ENCODE measurements at regions not wholly inside any gene's neighbourhood (a gene's known extent, or its start where the extent isn't known, plus 50 kb on each side); places are given as distances from the start of the nearest gene placed in this dataset.

GRCh38 chr2:211127501-211127900 lies 571.1 kb downstream of the CPS1 start:
- no peaks in the 10 kb centered on the region for H3K27me3 ChIP-seq (ENCODE audit: insufficient read depth, low read length)
- Mint-ChIP-seq H3K4me3 (no peak overlapping the region), H3K9me3 (peaks cover 0 to 3% (median 0%) of the 10 kb centered on the region in 8 donors), H3K27ac (no peak overlapping the region), H3K36me3 (no peaks in the 10 kb centered on the region), H3K27me3 (no peaks in the 10 kb centered on the region), H3K4me1 (no peaks in the 10 kb centered on the region)
- H3K36me3 ChIP-seq (ENCODE audit: insufficient read depth, low read length): no peaks in the 10 kb centered on the region
- CTCF ChIA-PET (ENCODE audit: partially characterized antibody): no interaction called here
- no peaks in the 10 kb centered on the region for H3K9me3 ChIP-seq (ENCODE audit: control insufficient read depth in 1 of 2, low read length in 2 of 2)
- no peak for DNase-seq
- H3K27ac ChIP-seq (ENCODE audit: low read depth, low read length): no peak overlapping the region
- POLR2A ChIA-PET (ENCODE audit: partially characterized antibody): no interaction called here
- H3K4me1 ChIP-seq (ENCODE audit: insufficient read depth, low read length): no peaks in the 10 kb centered on the region
- no peak overlapping the region for H3K4me3 ChIP-seq (ENCODE audit: low read length in 2 of 2)
- intact Hi-C loops (cut with micrococcal nuclease): no loop called here

GRCh38 chr2:211128287-211128686 lies 571.9 kb downstream of the CPS1 start:
- Mint-ChIP-seq H3K9me3 (peaks cover 0 to 2% (median 0%) of the 10 kb centered on the region in 8 donors), H3K4me1 (no peaks in the 10 kb centered on the region), H3K27ac (no peak overlapping the region), H3K4me3 (no peak overlapping the region), H3K27me3 (no peaks in the 10 kb centered on the region), H3K36me3 (no peaks in the 10 kb centered on the region)
- Histone ChIP-seq H3K4me3 (ENCODE audit: low read length in 2 of 2) (no peak overlapping the region), H3K4me1 (ENCODE audit: insufficient read depth, low read length) (no peaks in the 10 kb centered on the region), H3K9me3 (ENCODE audit: control insufficient read depth in 1 of 2, low read length in 2 of 2) (no peaks in the 10 kb centered on the region), H3K27me3 (ENCODE audit: insufficient read depth, low read length) (no peaks in the 10 kb centered on the region), H3K27ac (ENCODE audit: low read depth, low read length) (no peak overlapping the region), H3K36me3 (ENCODE audit: insufficient read depth, low read length) (no peaks in the 10 kb centered on the region)
- POLR2A ChIA-PET (ENCODE audit: partially characterized antibody): no interaction called here
- intact Hi-C loops (cut with micrococcal nuclease): no loop called here
- no peak for DNase-seq
- CTCF ChIA-PET (ENCODE audit: partially characterized antibody): no interaction called here

- H3K27me3 Mint-ChIP-seq: no peaks in the 10 kb centered on the region
- Histone ChIP-seq H3K9me3 (ENCODE audit: control insufficient read depth in 1 of 2, low read length in 2 of 2) (no peaks in the 10 kb centered on the region), H3K36me3 (ENCODE audit: insufficient read depth, low read length) (no peaks in the 10 kb centered on the region), H3K27ac (ENCODE audit: low read depth, low read length) (no peak overlapping the region), H3K4me3 (ENCODE audit: low read length in 2 of 2) (no peak overlapping the region), H3K4me1 (ENCODE audit: insufficient read depth, low read length) (no peaks in the 10 kb centered on the region), H3K27me3 (ENCODE audit: insufficient read depth, low read length) (no peaks in the 10 kb centered on the region)
- no peak overlapping the region for H3K27ac Mint-ChIP-seq
- POLR2A ChIA-PET (ENCODE audit: partially characterized antibody): no interaction called here
- CTCF ChIA-PET (ENCODE audit: partially characterized antibody): no interaction called here
- intact Hi-C loops (cut with micrococcal nuclease): no loop called here
- H3K36me3 Mint-ChIP-seq: no peaks in the 10 kb centered on the region
- H3K4me3 Mint-ChIP-seq: no peak overlapping the region
- H3K4me1 Mint-ChIP-seq: no peaks in the 10 kb centered on the region
- peaks cover 0 to 1% (median 0%) of the 10 kb centered on the region in 8 donors for H3K9me3 Mint-ChIP-seq
- DNase-seq: no peak
These were observed 573.4 kb downstream of the CPS1 start for GRCh38 chr2:211129798-211130197.

- H3K27me3 Mint-ChIP-seq: no peaks in the 10 kb centered on the region
- Histone ChIP-seq H3K9me3 (ENCODE audit: control insufficient read depth in 1 of 2, low read length in 2 of 2) (no peaks in the 10 kb centered on the region), H3K4me3 (ENCODE audit: low read length in 2 of 2) (no peak overlapping the region), H3K27ac (ENCODE audit: low read depth, low read length) (no peak overlapping the region), H3K27me3 (ENCODE audit: insufficient read depth, low read length) (no peaks in the 10 kb centered on the region), H3K4me1 (ENCODE audit: insufficient read depth, low read length) (no peaks in the 10 kb centered on the region), H3K36me3 (ENCODE audit: insufficient read depth, low read length) (no peaks in the 10 kb centered on the region)
- intact Hi-C loops (cut with micrococcal nuclease): no loop called here
- POLR2A ChIA-PET (ENCODE audit: partially characterized antibody): no interaction called here
- H3K9me3 Mint-ChIP-seq: peaks cover 0 to 1% (median 0%) of the 10 kb centered on the region in 8 donors
- no peak overlapping the region for H3K27ac Mint-ChIP-seq
- no peaks in the 10 kb centered on the region for H3K4me1 Mint-ChIP-seq
- no peaks in the 10 kb centered on the region for H3K36me3 Mint-ChIP-seq
- no peak overlapping the region for H3K4me3 Mint-ChIP-seq
- no peak for DNase-seq
- CTCF ChIA-PET (ENCODE audit: partially characterized antibody): no interaction called here
These were observed 575.6 kb downstream of the CPS1 start for GRCh38 chr2:211132046-211132445.

GRCh38 chr2:211132573-211132972 lies 576.2 kb downstream of the CPS1 start:
- Histone ChIP-seq H3K27ac (ENCODE audit: low read depth, low read length) (no peak overlapping the region), H3K4me1 (ENCODE audit: insufficient read depth, low read length) (no peaks in the 10 kb centered on the region), H3K4me3 (ENCODE audit: low read length in 2 of 2) (no peak overlapping the region), H3K27me3 (ENCODE audit: insufficient read depth, low read length) (no peaks in the 10 kb centered on the region), H3K9me3 (ENCODE audit: control insufficient read depth in 1 of 2, low read length in 2 of 2) (no peaks in the 10 kb centered on the region), H3K36me3 (ENCODE audit: insufficient read depth, low read length) (no peaks in the 10 kb centered on the region)
- Mint-ChIP-seq H3K36me3 (no peaks in the 10 kb centered on the region), H3K4me1 (no peaks in the 10 kb centered on the region), H3K27ac (no peak overlapping the region), H3K4me3 (no peak overlapping the region), H3K27me3 (no peaks in the 10 kb centered on the region), H3K9me3 (peaks cover 0 to 1% (median 0%) of the 10 kb centered on the region in 8 donors)
- DNase-seq: no peak
- POLR2A ChIA-PET (ENCODE audit: partially characterized antibody): no interaction called here
- CTCF ChIA-PET (ENCODE audit: partially characterized antibody): no interaction called here
- intact Hi-C loops (cut with micrococcal nuclease): no loop called here

- Histone ChIP-seq H3K27me3 (ENCODE audit: insufficient read depth, low read length) (no peaks in the 10 kb centered on the region), H3K9me3 (ENCODE audit: control insufficient read depth in 1 of 2, low read length in 2 of 2) (no peaks in the 10 kb centered on the region), H3K36me3 (ENCODE audit: insufficient read depth, low read length) (no peaks in the 10 kb centered on the region), H3K27ac (ENCODE audit: low read depth, low read length) (no peak overlapping the region), H3K4me3 (ENCODE audit: low read length in 2 of 2) (no peak overlapping the region), H3K4me1 (ENCODE audit: insufficient read depth, low read length) (no peaks in the 10 kb centered on the region)
- ChIA-PET CTCF (ENCODE audit: partially characterized antibody) (no interaction called here), POLR2A (ENCODE audit: partially characterized antibody) (no interaction called here)
- H3K9me3 Mint-ChIP-seq: peaks cover 0 to 1% (median 0%) of the 10 kb centered on the region in 8 donors
- no peak for DNase-seq
- no peaks in the 10 kb centered on the region for H3K4me1 Mint-ChIP-seq
- no peaks in the 10 kb centered on the region for H3K36me3 Mint-ChIP-seq
- no peak overlapping the region for H3K4me3 Mint-ChIP-seq
- H3K27me3 Mint-ChIP-seq: no peaks in the 10 kb centered on the region
- intact Hi-C loops (cut with micrococcal nuclease): no loop called here
- H3K27ac Mint-ChIP-seq: no peak overlapping the region
These were observed 577.4 kb downstream of the CPS1 start for GRCh38 chr2:211133766-211134165.

GRCh38 chr2:211138551-211138950 lies 582.2 kb downstream of the CPS1 start:
- H3K4me1 ChIP-seq (ENCODE audit: insufficient read depth, low read length): no peaks in the 10 kb centered on the region
- H3K27ac ChIP-seq (ENCODE audit: low read depth, low read length): no peak overlapping the region
- POLR2A ChIA-PET (ENCODE audit: partially characterized antibody): no interaction called here
- intact Hi-C loops (cut with micrococcal nuclease): no loop called here
- DNase-seq: no peak
- Mint-ChIP-seq H3K36me3 (no peaks in the 10 kb centered on the region), H3K9me3 (peaks cover 0 to 5% (median under 1%) of the 10 kb centered on the region in 8 donors), H3K27ac (no peak overlapping the region), H3K27me3 (no peaks in the 10 kb centered on the region), H3K4me1 (no peaks in the 10 kb centered on the region), H3K4me3 (peak overlapping the region in 1 of 8 donors; percentile 24)
- no peaks in the 10 kb centered on the region for H3K27me3 ChIP-seq (ENCODE audit: insufficient read depth, low read length)
- CTCF ChIA-PET (ENCODE audit: partially characterized antibody): no interaction called here
- no peak overlapping the region for H3K4me3 ChIP-seq (ENCODE audit: low read length in 2 of 2)
- H3K9me3 ChIP-seq (ENCODE audit: control insufficient read depth in 1 of 2, low read length in 2 of 2): no peaks in the 10 kb centered on the region
- no peaks in the 10 kb centered on the region for H3K36me3 ChIP-seq (ENCODE audit: insufficient read depth, low read length)

- Mint-ChIP-seq H3K9me3 (peaks cover 0 to 7% (median 2%) of the 10 kb centered on the region in 8 donors), H3K4me3 (no peak overlapping the region), H3K27me3 (no peaks in the 10 kb centered on the region), H3K4me1 (no peaks in the 10 kb centered on the region), H3K27ac (no peak overlapping the region), H3K36me3 (no peaks in the 10 kb centered on the region)
- H3K27me3 ChIP-seq (ENCODE audit: insufficient read depth, low read length): no peaks in the 10 kb centered on the region
- H3K36me3 ChIP-seq (ENCODE audit: insufficient read depth, low read length): no peaks in the 10 kb centered on the region
- CTCF ChIA-PET (ENCODE audit: partially characterized antibody): no interaction called here
- POLR2A ChIA-PET (ENCODE audit: partially characterized antibody): no interaction called here
- H3K4me3 ChIP-seq (ENCODE audit: low read length in 2 of 2): no peak overlapping the region
- no peak for DNase-seq
- no peaks in the 10 kb centered on the region for H3K4me1 ChIP-seq (ENCODE audit: insufficient read depth, low read length)
- H3K27ac ChIP-seq (ENCODE audit: low read depth, low read length): no peak overlapping the region
- no peaks in the 10 kb centered on the region for H3K9me3 ChIP-seq (ENCODE audit: control insufficient read depth in 1 of 2, low read length in 2 of 2)
- intact Hi-C loops (cut with micrococcal nuclease): no loop called here
These were observed 585.2 kb downstream of the CPS1 start for GRCh38 chr2:211141646-211142045.

Data from CD4-positive, alpha-beta memory T cell (primary cell).